ENCODE measurements at regions not wholly inside any gene's neighbourhood (a gene's known extent, or its start where the extent isn't known, plus 50 kb on each side); places are given as distances from the start of the nearest gene placed in this dataset.

DNA sequence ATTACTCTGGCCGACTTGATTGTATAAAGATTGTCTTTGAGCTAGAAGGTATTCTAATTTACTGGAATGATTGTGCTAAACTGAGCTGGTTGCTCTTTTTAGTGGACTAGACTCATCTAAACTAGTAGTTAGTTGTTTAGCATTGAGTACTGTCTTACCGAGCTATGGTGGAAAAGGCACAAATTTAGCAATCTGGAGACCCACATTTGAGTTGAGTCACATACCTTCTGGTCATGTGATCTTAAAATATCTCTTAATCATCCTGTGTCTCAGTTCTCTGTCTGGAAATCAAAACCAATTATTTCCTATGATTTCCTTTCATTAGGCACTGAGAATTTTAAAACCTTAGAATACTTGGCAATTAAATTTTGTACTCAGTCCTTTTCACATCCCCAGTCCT lies 349.5 kb downstream of the IRS2 start:
- TF ChIP-seq ZNF565 (CRISPR knock-in tag; conservative IDR thresholded peaks at IDR 0.05; ENCODE audit: low read depth) (no peak), TCF4 (CRISPR knock-in tag; IDR thresholded peaks at IDR 0.05; ENCODE audit: borderline replicate concordance) (no peak), PPARA (CRISPR knock-in tag; IDR thresholded peaks at IDR 0.05; ENCODE audit: borderline replicate concordance) (no peak), ZFP3 (CRISPR knock-in tag; IDR thresholded peaks at IDR 0.05) (no peak), RARB (CRISPR knock-in tag; IDR thresholded peaks at IDR 0.05) (no peak), ESRRG (CRISPR knock-in tag; IDR thresholded peaks at IDR 0.05) (no peak), ZNF70 (CRISPR knock-in tag; IDR thresholded peaks at IDR 0.05) (no peak)
- TF ChIP-seq, protein P1, sequence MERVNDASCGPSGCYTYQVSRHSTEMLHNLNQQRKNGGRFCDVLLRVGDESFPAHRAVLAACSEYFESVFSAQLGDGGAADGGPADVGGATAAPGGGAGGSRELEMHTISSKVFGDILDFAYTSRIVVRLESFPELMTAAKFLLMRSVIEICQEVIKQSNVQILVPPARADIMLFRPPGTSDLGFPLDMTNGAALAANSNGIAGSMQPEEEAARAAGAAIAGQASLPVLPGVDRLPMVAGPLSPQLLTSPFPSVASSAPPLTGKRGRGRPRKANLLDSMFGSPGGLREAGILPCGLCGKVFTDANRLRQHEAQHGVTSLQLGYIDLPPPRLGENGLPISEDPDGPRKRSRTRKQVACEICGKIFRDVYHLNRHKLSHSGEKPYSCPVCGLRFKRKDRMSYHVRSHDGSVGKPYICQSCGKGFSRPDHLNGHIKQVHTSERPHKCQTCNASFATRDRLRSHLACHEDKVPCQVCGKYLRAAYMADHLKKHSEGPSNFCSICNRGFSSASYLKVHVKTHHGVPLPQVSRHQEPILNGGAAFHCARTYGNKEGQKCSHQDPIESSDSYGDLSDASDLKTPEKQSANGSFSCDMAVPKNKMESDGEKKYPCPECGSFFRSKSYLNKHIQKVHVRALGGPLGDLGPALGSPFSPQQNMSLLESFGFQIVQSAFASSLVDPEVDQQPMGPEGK (CRISPR knock-in tag; IDR thresholded peaks at IDR 0.05; ENCODE audit: borderline replicate concordance): no peak
- TF ChIP-seq, protein P2, sequence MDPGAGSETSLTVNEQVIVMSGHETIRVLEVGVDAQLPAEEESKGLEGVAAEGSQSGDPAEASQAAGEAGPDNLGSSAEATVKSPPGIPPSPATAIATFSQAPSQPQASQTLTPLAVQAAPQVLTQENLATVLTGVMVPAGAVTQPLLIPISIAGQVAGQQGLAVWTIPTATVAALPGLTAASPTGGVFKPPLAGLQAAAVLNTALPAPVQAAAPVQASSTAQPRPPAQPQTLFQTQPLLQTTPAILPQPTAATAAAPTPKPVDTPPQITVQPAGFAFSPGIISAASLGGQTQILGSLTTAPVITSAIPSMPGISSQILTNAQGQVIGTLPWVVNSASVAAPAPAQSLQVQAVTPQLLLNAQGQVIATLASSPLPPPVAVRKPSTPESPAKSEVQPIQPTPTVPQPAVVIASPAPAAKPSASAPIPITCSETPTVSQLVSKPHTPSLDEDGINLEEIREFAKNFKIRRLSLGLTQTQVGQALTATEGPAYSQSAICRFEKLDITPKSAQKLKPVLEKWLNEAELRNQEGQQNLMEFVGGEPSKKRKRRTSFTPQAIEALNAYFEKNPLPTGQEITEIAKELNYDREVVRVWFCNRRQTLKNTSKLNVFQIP (CRISPR knock-in tag; IDR thresholded peaks at IDR 0.05; ENCODE audit: borderline replicate concordance, low read depth): no peak
- TF ChIP-seq, protein P3, sequence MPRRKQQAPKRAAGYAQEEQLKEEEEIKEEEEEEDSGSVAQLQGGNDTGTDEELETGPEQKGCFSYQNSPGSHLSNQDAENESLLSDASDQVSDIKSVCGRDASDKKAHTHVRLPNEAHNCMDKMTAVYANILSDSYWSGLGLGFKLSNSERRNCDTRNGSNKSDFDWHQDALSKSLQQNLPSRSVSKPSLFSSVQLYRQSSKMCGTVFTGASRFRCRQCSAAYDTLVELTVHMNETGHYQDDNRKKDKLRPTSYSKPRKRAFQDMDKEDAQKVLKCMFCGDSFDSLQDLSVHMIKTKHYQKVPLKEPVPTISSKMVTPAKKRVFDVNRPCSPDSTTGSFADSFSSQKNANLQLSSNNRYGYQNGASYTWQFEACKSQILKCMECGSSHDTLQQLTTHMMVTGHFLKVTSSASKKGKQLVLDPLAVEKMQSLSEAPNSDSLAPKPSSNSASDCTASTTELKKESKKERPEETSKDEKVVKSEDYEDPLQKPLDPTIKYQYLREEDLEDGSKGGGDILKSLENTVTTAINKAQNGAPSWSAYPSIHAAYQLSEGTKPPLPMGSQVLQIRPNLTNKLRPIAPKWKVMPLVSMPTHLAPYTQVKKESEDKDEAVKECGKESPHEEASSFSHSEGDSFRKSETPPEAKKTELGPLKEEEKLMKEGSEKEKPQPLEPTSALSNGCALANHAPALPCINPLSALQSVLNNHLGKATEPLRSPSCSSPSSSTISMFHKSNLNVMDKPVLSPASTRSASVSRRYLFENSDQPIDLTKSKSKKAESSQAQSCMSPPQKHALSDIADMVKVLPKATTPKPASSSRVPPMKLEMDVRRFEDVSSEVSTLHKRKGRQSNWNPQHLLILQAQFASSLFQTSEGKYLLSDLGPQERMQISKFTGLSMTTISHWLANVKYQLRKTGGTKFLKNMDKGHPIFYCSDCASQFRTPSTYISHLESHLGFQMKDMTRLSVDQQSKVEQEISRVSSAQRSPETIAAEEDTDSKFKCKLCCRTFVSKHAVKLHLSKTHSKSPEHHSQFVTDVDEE (CRISPR knock-in tag; IDR thresholded peaks at IDR 0.05): no peak
